PC-9 (cell line): ENCODE measurements at regions not wholly inside any gene's neighbourhood (a gene's known extent, or its start where the extent isn't known, plus 50 kb on each side); places are given as distances from the start of the nearest gene placed in this dataset.

Experiments
- EZH2 ChIP-seq: fragments of 200-600 bp; sonication (generic); IDR thresholded peaks from 2 replicates; pipeline ENCODE4 v1.8.0; 2017; ENCODE audit warnings: antibody characterized with exemption, low read depth
- TF ChIP-seq, protein P1 (sequence below): fragments of 200-600 bp; sonication (generic); conservative IDR thresholded peaks from 2 replicates; pipeline ENCODE4 v1.6.1; 2017; ENCODE audit warnings: mixed run types, antibody characterized with exemption, mild to moderate bottlenecking, moderate library complexity

DNA sequence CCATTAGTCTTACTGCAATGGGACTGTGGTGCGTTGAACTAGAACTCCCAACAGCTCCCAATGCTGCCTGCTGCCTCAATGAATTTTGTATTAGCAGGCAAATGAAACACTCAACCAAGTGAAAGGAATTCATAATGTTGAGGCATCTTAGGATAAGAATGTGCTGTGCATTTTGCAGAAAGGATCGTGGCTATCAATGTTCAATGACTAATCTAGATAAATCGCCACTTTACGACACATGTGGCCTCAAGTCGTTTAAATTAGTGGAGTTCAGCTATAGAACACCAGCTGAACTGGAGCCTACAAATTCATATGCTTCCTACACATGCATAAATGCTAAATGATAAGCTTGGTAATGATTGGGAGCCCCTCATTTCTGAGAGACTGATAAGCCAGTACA, 318.4 kb downstream of the PSAT1 start:
- TF ChIP-seq, protein P1, sequence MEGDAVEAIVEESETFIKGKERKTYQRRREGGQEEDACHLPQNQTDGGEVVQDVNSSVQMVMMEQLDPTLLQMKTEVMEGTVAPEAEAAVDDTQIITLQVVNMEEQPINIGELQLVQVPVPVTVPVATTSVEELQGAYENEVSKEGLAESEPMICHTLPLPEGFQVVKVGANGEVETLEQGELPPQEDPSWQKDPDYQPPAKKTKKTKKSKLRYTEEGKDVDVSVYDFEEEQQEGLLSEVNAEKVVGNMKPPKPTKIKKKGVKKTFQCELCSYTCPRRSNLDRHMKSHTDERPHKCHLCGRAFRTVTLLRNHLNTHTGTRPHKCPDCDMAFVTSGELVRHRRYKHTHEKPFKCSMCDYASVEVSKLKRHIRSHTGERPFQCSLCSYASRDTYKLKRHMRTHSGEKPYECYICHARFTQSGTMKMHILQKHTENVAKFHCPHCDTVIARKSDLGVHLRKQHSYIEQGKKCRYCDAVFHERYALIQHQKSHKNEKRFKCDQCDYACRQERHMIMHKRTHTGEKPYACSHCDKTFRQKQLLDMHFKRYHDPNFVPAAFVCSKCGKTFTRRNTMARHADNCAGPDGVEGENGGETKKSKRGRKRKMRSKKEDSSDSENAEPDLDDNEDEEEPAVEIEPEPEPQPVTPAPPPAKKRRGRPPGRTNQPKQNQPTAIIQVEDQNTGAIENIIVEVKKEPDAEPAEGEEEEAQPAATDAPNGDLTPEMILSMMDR, result no peak
- TF ChIP-seq EZH2, result no peak
